ENCODE measurements at regions not wholly inside any gene's neighbourhood (a gene's known extent, or its start where the extent isn't known, plus 50 kb on each side); places are given as distances from the start of the nearest gene placed in this dataset.

- TF ChIP-seq, protein P1, sequence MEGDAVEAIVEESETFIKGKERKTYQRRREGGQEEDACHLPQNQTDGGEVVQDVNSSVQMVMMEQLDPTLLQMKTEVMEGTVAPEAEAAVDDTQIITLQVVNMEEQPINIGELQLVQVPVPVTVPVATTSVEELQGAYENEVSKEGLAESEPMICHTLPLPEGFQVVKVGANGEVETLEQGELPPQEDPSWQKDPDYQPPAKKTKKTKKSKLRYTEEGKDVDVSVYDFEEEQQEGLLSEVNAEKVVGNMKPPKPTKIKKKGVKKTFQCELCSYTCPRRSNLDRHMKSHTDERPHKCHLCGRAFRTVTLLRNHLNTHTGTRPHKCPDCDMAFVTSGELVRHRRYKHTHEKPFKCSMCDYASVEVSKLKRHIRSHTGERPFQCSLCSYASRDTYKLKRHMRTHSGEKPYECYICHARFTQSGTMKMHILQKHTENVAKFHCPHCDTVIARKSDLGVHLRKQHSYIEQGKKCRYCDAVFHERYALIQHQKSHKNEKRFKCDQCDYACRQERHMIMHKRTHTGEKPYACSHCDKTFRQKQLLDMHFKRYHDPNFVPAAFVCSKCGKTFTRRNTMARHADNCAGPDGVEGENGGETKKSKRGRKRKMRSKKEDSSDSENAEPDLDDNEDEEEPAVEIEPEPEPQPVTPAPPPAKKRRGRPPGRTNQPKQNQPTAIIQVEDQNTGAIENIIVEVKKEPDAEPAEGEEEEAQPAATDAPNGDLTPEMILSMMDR (IDR thresholded peaks at IDR 0.05), result no peak
- no peak for TF ChIP-seq ZFX (IDR thresholded peaks at IDR 0.05; ENCODE audit: borderline replicate concordance)
These were observed 710.2 kb downstream of the TRHDE start for GRCh38 chr12:72982356-72982755.
